CD4-positive, alpha-beta T cell (primary cell): ENCODE measurements at regions not wholly inside any gene's neighbourhood (a gene's known extent, or its start where the extent isn't known, plus 50 kb on each side); places are given as distances from the start of the nearest gene placed in this dataset.

Source experiments
- ATAC-seq: fragments of 200-7000 bp; cut with Tn5 transposase; one replicate; pipeline ENCODE4 v1.10.0; 2022; ENCODE audit warnings: mild to moderate bottlenecking; ENCODE audit not compliant: poor library complexity
- CTCF ChIA-PET: fragments of 350-600 bp; sonication (Branson Sonifier 250); formaldehyde crosslinking; loops from one replicate; lab custom pipeline; 2021; ENCODE audit warnings: antibody characterized with exemption, inconsistent platforms; lab: Charles Lee
- POLR2A ChIA-PET: fragments of 350-600 bp; sonication (Branson Sonifier 250); formaldehyde crosslinking; loops from one replicate; lab custom pipeline; 2021; ENCODE audit warnings: antibody characterized with exemption, inconsistent platforms; lab: Charles Lee
- DNase-seq, 14 experiments: peaks; one replicate each; pipeline ENCODE4 v3.0.0-alpha.2; 2013 to 2020; ENCODE audit warnings: mixed read lengths in 2 of 14
- H3K27ac ChIP-seq, 2 donors: one replicate each; pipeline versions ENCODE4 v1.5.1 to v1.7.0; 2013; ENCODE audit warnings: low read length in 2 of 2, low read depth in 1 of 2, mild to moderate bottlenecking in 1 of 2
- H3K27me3 ChIP-seq, 2 experiments: 1 replicate in 1 of 2; 2 replicates in 1 of 2; pipeline versions ENCODE4 v1.6.1 to v1.7.0; 2013; ENCODE audit warnings: low read length in 2 of 2, control low read depth in 1 of 2, mild to moderate bottlenecking in 1 of 2, moderate library complexity in 1 of 2; ENCODE audit not compliant: insufficient read depth in 2 of 2, control insufficient read depth in 1 of 2
- H3K36me3 ChIP-seq: one replicate; pipeline ENCODE4 v1.6.1; 2013; ENCODE audit warnings: low read length, control low read depth; ENCODE audit not compliant: insufficient read depth
- H3K4me1 ChIP-seq: one replicate; pipeline ENCODE4 v1.6.1; 2013; ENCODE audit warnings: low read length, control low read depth; ENCODE audit not compliant: insufficient read depth
- H3K4me3 ChIP-seq: one replicate; pipeline ENCODE4 v1.5.1; 2013; ENCODE audit warnings: mild to moderate bottlenecking, low read length, moderate library complexity
- H3K9me3 ChIP-seq, 2 experiments: 1 replicate in 1 of 2; 2 replicates in 1 of 2; pipeline versions ENCODE4 v1.6.1 to v1.7.0; 2013; ENCODE audit warnings: low read length in 2 of 2, mild to moderate bottlenecking in 2 of 2, control low read depth in 1 of 2, moderate library complexity in 1 of 2; ENCODE audit not compliant: control insufficient read depth in 1 of 2, insufficient read depth in 1 of 2
- H3K27ac Mint-ChIP-seq: one replicate; pipeline ENCODE4 v1.8.0; 2020; ENCODE audit warnings: mixed read lengths
- H3K27me3 Mint-ChIP-seq: one replicate; pipeline ENCODE4 v1.8.0; 2021; ENCODE audit warnings: mixed read lengths
- H3K36me3 Mint-ChIP-seq: one replicate; pipeline ENCODE4 v1.8.0; 2021; ENCODE audit warnings: low read depth, mixed read lengths
- H3K4me1 Mint-ChIP-seq: one replicate; pipeline ENCODE4 v1.8.0; 2021; ENCODE audit warnings: low read depth, mixed read lengths
- H3K4me3 Mint-ChIP-seq: one replicate; pipeline ENCODE4 v1.8.0; 2020; ENCODE audit warnings: mild to moderate bottlenecking, mixed read lengths
- H3K9me3 Mint-ChIP-seq: one replicate; pipeline ENCODE4 v1.8.0; 2020; ENCODE audit warnings: mixed read lengths
- intact Hi-C, 2 experiments: fragments of 100-400 bp; cut with DNase I in 1 of 2; cut with micrococcal nuclease in 1 of 2; formaldehyde crosslinking; loops; one replicate each; pipeline versions ENCODE4 v1.15.1 to v1.9.0; 2023 to 2025; cut with DNase I, micrococcal nuclease
- TF ChIP-seq, protein P1 (sequence below): fragments of 200-600 bp; IDR thresholded peaks from one replicate; pipeline ENCODE4 v1.8.0; 2022; ENCODE audit warnings: antibody characterized with exemption, mild to moderate bottlenecking

DNA sequence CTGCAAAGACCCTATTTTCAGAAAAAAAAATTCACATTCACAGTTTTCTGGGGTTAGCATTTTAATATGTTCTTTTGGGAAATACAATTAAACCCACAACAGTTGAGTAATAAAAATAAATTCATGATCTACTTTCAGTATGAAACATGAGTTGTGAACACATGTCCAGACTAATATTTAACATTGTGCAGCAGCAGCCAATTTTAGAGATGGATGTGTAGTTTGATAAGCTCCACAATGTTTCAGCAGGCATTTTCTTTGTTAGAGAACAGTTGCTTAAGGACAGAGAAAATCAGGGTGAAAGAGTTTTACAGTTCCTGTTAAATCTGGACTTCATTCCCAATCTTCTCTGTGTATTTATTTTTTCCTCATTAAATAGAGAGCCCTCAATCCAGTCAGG lies 519.5 kb downstream of the PIK3C3 start:
- no peaks in the 10 kb centered on the region for H3K4me1 ChIP-seq
- ChIA-PET POLR2A (no interaction called here), CTCF (no interaction called here)
- H3K27me3 ChIP-seq: no peaks in the 10 kb centered on the region
- ATAC-seq (no peak), DNase-seq (no peak)
- intact Hi-C loops: no loop called here
- no peaks in the 10 kb centered on the region for H3K9me3 ChIP-seq
- no peak overlapping the region for H3K4me3 ChIP-seq
- H3K27ac Mint-ChIP-seq: no peak overlapping the region
- no peaks in the 10 kb centered on the region for H3K36me3 Mint-ChIP-seq
- no peaks in the 10 kb centered on the region for H3K9me3 Mint-ChIP-seq
- TF ChIP-seq, protein P1, sequence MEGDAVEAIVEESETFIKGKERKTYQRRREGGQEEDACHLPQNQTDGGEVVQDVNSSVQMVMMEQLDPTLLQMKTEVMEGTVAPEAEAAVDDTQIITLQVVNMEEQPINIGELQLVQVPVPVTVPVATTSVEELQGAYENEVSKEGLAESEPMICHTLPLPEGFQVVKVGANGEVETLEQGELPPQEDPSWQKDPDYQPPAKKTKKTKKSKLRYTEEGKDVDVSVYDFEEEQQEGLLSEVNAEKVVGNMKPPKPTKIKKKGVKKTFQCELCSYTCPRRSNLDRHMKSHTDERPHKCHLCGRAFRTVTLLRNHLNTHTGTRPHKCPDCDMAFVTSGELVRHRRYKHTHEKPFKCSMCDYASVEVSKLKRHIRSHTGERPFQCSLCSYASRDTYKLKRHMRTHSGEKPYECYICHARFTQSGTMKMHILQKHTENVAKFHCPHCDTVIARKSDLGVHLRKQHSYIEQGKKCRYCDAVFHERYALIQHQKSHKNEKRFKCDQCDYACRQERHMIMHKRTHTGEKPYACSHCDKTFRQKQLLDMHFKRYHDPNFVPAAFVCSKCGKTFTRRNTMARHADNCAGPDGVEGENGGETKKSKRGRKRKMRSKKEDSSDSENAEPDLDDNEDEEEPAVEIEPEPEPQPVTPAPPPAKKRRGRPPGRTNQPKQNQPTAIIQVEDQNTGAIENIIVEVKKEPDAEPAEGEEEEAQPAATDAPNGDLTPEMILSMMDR: no peak
- no peaks in the 10 kb centered on the region for H3K27me3 Mint-ChIP-seq
- no peaks in the 10 kb centered on the region for H3K36me3 ChIP-seq
- H3K4me3 Mint-ChIP-seq: no peak overlapping the region
- H3K4me1 Mint-ChIP-seq: no peaks in the 10 kb centered on the region
- H3K27ac ChIP-seq: no peak overlapping the region

DNA sequence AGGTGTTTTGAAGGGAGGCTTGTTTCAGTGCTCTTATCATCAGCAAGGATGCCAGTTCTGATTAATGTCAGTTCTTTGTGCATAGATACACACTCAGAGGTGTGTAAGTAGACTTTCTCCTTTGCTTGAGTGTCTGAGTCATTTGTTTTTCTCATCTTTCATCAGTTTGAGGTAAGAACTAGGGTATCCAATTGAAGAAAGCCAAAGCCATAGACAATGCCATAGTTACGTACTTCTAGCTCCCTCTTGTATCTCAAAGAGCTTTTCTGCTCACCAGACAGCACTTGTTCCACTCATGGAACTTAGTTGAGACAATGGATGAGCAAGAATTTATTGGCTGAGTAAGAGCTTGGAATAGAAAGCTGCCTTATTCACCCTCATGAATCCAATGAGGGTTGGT lies 520.1 kb downstream of the PIK3C3 start:
- TF ChIP-seq, protein P1: no peak
- ATAC-seq (no peak), DNase-seq (no peak)
- H3K27ac ChIP-seq: no peak overlapping the region
- no peaks in the 10 kb centered on the region for H3K4me1 ChIP-seq
- no peak overlapping the region for H3K4me3 ChIP-seq
- Mint-ChIP-seq H3K4me3 (no peak overlapping the region), H3K4me1 (no peaks in the 10 kb centered on the region), H3K9me3 (no peaks in the 10 kb centered on the region), H3K27ac (no peak overlapping the region), H3K27me3 (no peaks in the 10 kb centered on the region), H3K36me3 (no peaks in the 10 kb centered on the region)
- no peaks in the 10 kb centered on the region for H3K27me3 ChIP-seq
- no peaks in the 10 kb centered on the region for H3K9me3 ChIP-seq
- POLR2A ChIA-PET: no interaction called here
- CTCF ChIA-PET: no interaction called here
- H3K36me3 ChIP-seq: no peaks in the 10 kb centered on the region
- intact Hi-C loops: no loop called here

DNA sequence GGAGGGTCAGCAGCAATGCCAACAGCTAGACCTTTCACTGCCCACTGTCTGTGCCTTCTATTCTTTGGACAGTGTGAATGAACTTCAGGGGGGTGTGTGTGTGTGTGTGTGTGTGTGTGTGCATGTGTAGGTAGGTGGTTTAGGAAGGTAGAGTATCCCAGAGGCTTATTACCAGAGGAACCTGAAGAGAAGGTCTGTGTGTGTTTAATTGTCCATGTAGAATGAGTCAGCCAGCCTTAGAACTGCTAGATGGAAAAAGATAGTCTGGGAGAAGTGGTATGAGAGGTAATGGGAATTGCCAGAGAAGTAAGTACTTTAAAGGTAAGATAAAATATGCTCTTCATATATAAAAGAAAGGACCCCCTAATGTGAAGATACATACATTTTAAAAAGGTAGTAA lies 522.2 kb downstream of the PIK3C3 start:
- no peak for DNase-seq
- ChIA-PET POLR2A (no interaction called here), CTCF (no interaction called here)
- ATAC-seq: no peak
- H3K4me3 ChIP-seq: no peak overlapping the region
- no peaks in the 10 kb centered on the region for H3K4me1 ChIP-seq
- no peaks in the 10 kb centered on the region for H3K4me1 Mint-ChIP-seq
- H3K4me3 Mint-ChIP-seq: no peak overlapping the region
- H3K27me3 Mint-ChIP-seq: no peaks in the 10 kb centered on the region
- no peaks in the 10 kb centered on the region for H3K36me3 Mint-ChIP-seq
- intact Hi-C loops: no loop called here
- H3K9me3 ChIP-seq: no peaks in the 10 kb centered on the region
- TF ChIP-seq, protein P1: no peak
- no peak overlapping the region for H3K27ac Mint-ChIP-seq
- no peaks in the 10 kb centered on the region for H3K36me3 ChIP-seq
- no peaks in the 10 kb centered on the region for H3K27me3 ChIP-seq
- H3K9me3 Mint-ChIP-seq: no peaks in the 10 kb centered on the region
- no peak overlapping the region for H3K27ac ChIP-seq
